C4-2B (cell line): ENCODE measurements at regions not wholly inside any gene's neighbourhood (a gene's known extent, or its start where the extent isn't known, plus 50 kb on each side); places are given as distances from the start of the nearest gene placed in this dataset.
"Not testable (repeated sequence)": the region's sequence is repeated elsewhere in the genome, so short reads cannot be mapped to it uniquely, and the experiment has no call there.

Source experiments
- CTCF ChIP-seq: fragments of 450-650 bp; conservative IDR thresholded peaks from 2 replicates; pipeline ENCODE4 v1.5.1; 2017; ENCODE audit warnings: mild to moderate bottlenecking
- ZFX ChIP-seq: fragments of 450-650 bp; IDR thresholded peaks from 2 replicates; pipeline ENCODE4 v1.6.1; 2017

- not testable (repeated sequence) for TF ChIP-seq CTCF, ZFX
Measured at GRCh38 chr16:17906626-17907025, 429.9 kb downstream of the NPIPA8 start.
